ENCODE measurements at regions not wholly inside any gene's neighbourhood (a gene's known extent, or its start where the extent isn't known, plus 50 kb on each side); places are given as distances from the start of the nearest gene placed in this dataset.

GRCh38 chr9:134987376-134987775 is 69.7 kb upstream of the FCN1 start:
- TF ChIP-seq CTCF (conservative IDR thresholded peaks at IDR 0.05 in 1 of 2, IDR thresholded peaks at IDR 0.05 in 1 of 2; ENCODE audit: extremely low read depth in 1 of 2, insufficient read depth in 1 of 2, low read depth in 1 of 2, low read length in 2 of 2) (no peak), EZH2 (IDR thresholded peaks at IDR 0.05; ENCODE audit: borderline replicate concordance, low read length) (no peak)
